Activated B cell treated with CpG ODN at 0.5 μM for 24 hours (primary cell): ENCODE measurements at regions not wholly inside any gene's neighbourhood (a gene's known extent, or its start where the extent isn't known, plus 50 kb on each side); places are given as distances from the start of the nearest gene placed in this dataset.

Experiments
- ATAC-seq: fragments of 200-7000 bp; cut with Tn5 transposase; one replicate; pipeline ENCODE4 v1.10.0; 2021; ENCODE audit warnings: low read depth, mild to moderate bottlenecking, moderate library complexity
- CTCF ChIA-PET: fragments of 350-600 bp; sonication (Branson Sonifier 250); formaldehyde crosslinking; loops from one replicate; lab custom pipeline; 2021; ENCODE audit warnings: antibody characterized with exemption; lab: Charles Lee
- POLR2A ChIA-PET: fragments of 350-600 bp; sonication (Branson Sonifier 250); formaldehyde crosslinking; loops from one replicate; lab custom pipeline; 2021; ENCODE audit warnings: antibody characterized with exemption; lab: Charles Lee
- DNase-seq: peaks from one replicate; pipeline ENCODE4 v3.0.0; 2022
- H3K27ac Mint-ChIP-seq: one replicate; pipeline ENCODE4 v1.8.0; 2020; ENCODE audit warnings: mixed read lengths
- H3K27me3 Mint-ChIP-seq: one replicate; pipeline ENCODE4 v1.8.0; 2021; ENCODE audit warnings: mixed read lengths
- H3K36me3 Mint-ChIP-seq: one replicate; pipeline ENCODE4 v1.8.0; 2021; ENCODE audit warnings: low read depth, mixed read lengths
- H3K4me1 Mint-ChIP-seq: one replicate; pipeline ENCODE4 v1.8.0; 2021; ENCODE audit warnings: mixed read lengths
- H3K4me3 Mint-ChIP-seq: one replicate; pipeline ENCODE4 v1.8.0; 2020; ENCODE audit warnings: mild to moderate bottlenecking, mixed read lengths
- H3K9me3 Mint-ChIP-seq: one replicate; pipeline ENCODE4 v1.8.0; 2020; ENCODE audit warnings: mixed read lengths
- CTCF ChIP-seq: fragments of 200-600 bp; IDR thresholded peaks from one replicate; pipeline ENCODE4 v1.8.0; 2022; ENCODE audit warnings: antibody characterized with exemption, mild to moderate bottlenecking
- intact Hi-C: fragments of 100-400 bp; cut with micrococcal nuclease; formaldehyde crosslinking; loops from one replicate; pipeline ENCODE4 v1.15.1; 2024

GRCh38 chr10:78742406-78742729 lies 326.4 kb upstream of the ZMIZ1 start:
- H3K4me1 Mint-ChIP-seq = no peaks in the 10 kb centered on the region
- no peak overlapping the region for H3K4me3 Mint-ChIP-seq
- no peaks in the 10 kb centered on the region for H3K36me3 Mint-ChIP-seq
- ChIA-PET CTCF (no interaction called here), POLR2A (interaction anchor here (0.6 kb wide), 1 partner anchor 1472 kb away, joined by 3 read pairs; no protein-coding TSS in a partner anchor)
- no peak overlapping the region for H3K27ac Mint-ChIP-seq
- ATAC-seq = no peak
- no peaks in the 10 kb centered on the region for H3K9me3 Mint-ChIP-seq
- no peak for TF ChIP-seq CTCF
- peaks cover 22% of the 10 kb centered on the region for H3K27me3 Mint-ChIP-seq
- intact Hi-C loops = no loop called here
- no peak for DNase-seq

- intact Hi-C loops = no loop called here
- Mint-ChIP-seq H3K4me3 (no peak overlapping the region), H3K27ac (no peak overlapping the region), H3K9me3 (no peaks in the 10 kb centered on the region), H3K36me3 (no peaks in the 10 kb centered on the region), H3K27me3 (peaks cover 22% of the 10 kb centered on the region), H3K4me1 (no peaks in the 10 kb centered on the region)
- ATAC-seq (no peak), DNase-seq (no peak)
- TF ChIP-seq CTCF = no peak
- ChIA-PET CTCF (no interaction called here), POLR2A (interaction anchor here (0.6 kb wide), 1 partner anchor 1473 kb away, joined by 3 read pairs; no protein-coding TSS in a partner anchor)
Measured at GRCh38 chr10:78742730-78743615, 325.8 kb upstream of the ZMIZ1 start.

GRCh38 chr10:78744056-78744455 lies 324.7 kb upstream of the ZMIZ1 start:
- ATAC-seq = no peak
- Mint-ChIP-seq H3K4me1 (no peaks in the 10 kb centered on the region), H3K27ac (no peak overlapping the region)

GRCh38 chr10:78744491-78745090 lies 324.2 kb upstream of the ZMIZ1 start:
- no peak overlapping the region for H3K27ac Mint-ChIP-seq
- H3K4me3 Mint-ChIP-seq = no peak overlapping the region
- no peak for DNase-seq
- H3K4me1 Mint-ChIP-seq = no peaks in the 10 kb centered on the region
- intact Hi-C loops = no loop called here
- no peaks in the 10 kb centered on the region for H3K9me3 Mint-ChIP-seq
- ChIA-PET CTCF (no interaction called here), POLR2A (no interaction called here)
- H3K36me3 Mint-ChIP-seq = no peaks in the 10 kb centered on the region
- ATAC-seq = no peak
- H3K27me3 Mint-ChIP-seq = peaks cover 25% of the 10 kb centered on the region
- TF ChIP-seq CTCF = no peak

More at GRCh38 chr10:78744056-78744455, 324.7 kb upstream of the ZMIZ1 start:
- H3K9me3 Mint-ChIP-seq = no peaks in the 10 kb centered on the region
- no peaks in the 10 kb centered on the region for H3K36me3 Mint-ChIP-seq
- POLR2A ChIA-PET = no interaction called here
- H3K4me3 Mint-ChIP-seq = no peak overlapping the region
- no peak for TF ChIP-seq CTCF
- peaks cover 24% of the 10 kb centered on the region for H3K27me3 Mint-ChIP-seq
- DNase-seq = no peak
- CTCF ChIA-PET = no interaction called here
- intact Hi-C loops = no loop called here

- no peak for ATAC-seq
- no peak for TF ChIP-seq CTCF
- ChIA-PET POLR2A (no interaction called here), CTCF (no interaction called here)
- intact Hi-C loops = no loop called here
- DNase-seq = no peak
- H3K27me3 Mint-ChIP-seq = peaks cover 26% of the 10 kb centered on the region
- H3K4me1 Mint-ChIP-seq = no peaks in the 10 kb centered on the region
- H3K36me3 Mint-ChIP-seq = no peaks in the 10 kb centered on the region
- H3K27ac Mint-ChIP-seq = no peak overlapping the region
- no peaks in the 10 kb centered on the region for H3K9me3 Mint-ChIP-seq
- H3K4me3 Mint-ChIP-seq = no peak overlapping the region
Measured at GRCh38 chr10:78745441-78745840, 323.3 kb upstream of the ZMIZ1 start.
